HG03558 (cell line): ENCODE measurements at regions not wholly inside any gene's neighbourhood (a gene's known extent, or its start where the extent isn't known, plus 50 kb on each side); places are given as distances from the start of the nearest gene placed in this dataset.
A peak's percentile ranks its signal among the peaks of the same experiment; 100 is the strongest.

Source experiments
- ATAC-seq: cut with Tn5 transposase; IDR thresholded peaks from one replicate; pipeline ENCODE4 v1.9.1; 2021; ENCODE audit warnings: moderate number of reproducible peaks; ENCODE audit not compliant: unreplicated experiment; ENCODE audit errors: extremely low read depth

GRCh38 chr5:109482748-109483147, 73.0 kb upstream of the PJA2 start:
- ATAC-seq: no peak

- no peak for ATAC-seq
Observed at GRCh38 chr5:109479260-109479860, 69.6 kb upstream of the PJA2 start.

GRCh38 chr5:109478830-109479229, 69.1 kb upstream of the PJA2 start:
- no peak for ATAC-seq

GRCh38 chr5:109476292-109476691, 66.5 kb upstream of the PJA2 start:
- no peak for ATAC-seq

GRCh38 chr5:109469896-109470662, 60.3 kb upstream of the PJA2 start:
- no peak for ATAC-seq

GRCh38 chr5:109468737-109469420, 59.1 kb upstream of the PJA2 start:
- peak; percentile 90 for ATAC-seq

- no peak for ATAC-seq
Observed at GRCh38 chr5:109468288-109468676, 58.5 kb upstream of the PJA2 start.

- no peak for ATAC-seq
Observed at GRCh38 chr5:109467058-109467457, 57.3 kb upstream of the PJA2 start.
